Heart right ventricle (tissue), 16 donors: ENCODE measurements at regions not wholly inside any gene's neighbourhood (a gene's known extent, or its start where the extent isn't known, plus 50 kb on each side); places are given as distances from the start of the nearest gene placed in this dataset.

ENCODE experiments used
- ATAC-seq, 8 donors: fragments of 200-7000 bp; cut with Tn5 transposase; one replicate each; pipeline ENCODE4 v1.9.1; 2020; ENCODE audit warnings: mild to moderate bottlenecking in 8 of 8, moderate library complexity in 8 of 8, moderate number of reproducible peaks in 1 of 8
- DNase-seq, 2 donors: peaks; one replicate each; pipeline ENCODE4 v3.0.0-alpha.2; 2020
- H3K27ac ChIP-seq, 10 donors: fragments of 200-600 bp; sonication (generic) in 2 of 10; one replicate each; pipeline versions ENCODE4 v1.5.0 to v1.8.0; 2020 to 2022; ENCODE audit warnings: mild to moderate bottlenecking in 3 of 10
- H3K27me3 ChIP-seq, 7 donors: fragments of 200-600 bp; one replicate each; pipeline ENCODE4 v1.8.0; 2021 to 2022; ENCODE audit warnings: mild to moderate bottlenecking in 2 of 7
- H3K36me3 ChIP-seq, 9 donors: fragments of 200-600 bp; sonication (generic) in 1 of 9; one replicate each; pipeline versions ENCODE4 v1.5.0 to v1.8.0; 2020 to 2022; ENCODE audit warnings: mild to moderate bottlenecking in 2 of 9
- H3K4me1 ChIP-seq, 9 donors: fragments of 200-600 bp; sonication (generic) in 1 of 9; one replicate each; pipeline versions ENCODE4 v1.5.0 to v1.8.0; 2020 to 2022; ENCODE audit warnings: mild to moderate bottlenecking in 4 of 9
- H3K4me3 ChIP-seq, 10 donors: fragments of 200-600 bp; sonication (generic) in 2 of 10; one replicate each; pipeline versions ENCODE4 v1.5.0 to v1.8.0; 2020 to 2022; ENCODE audit warnings: mild to moderate bottlenecking in 7 of 10, moderate library complexity in 2 of 10
- H3K9me3 ChIP-seq, 11 donors: fragments of 200-600 bp in 10 of 11; sonication (generic) in 2 of 11; one replicate each; pipeline versions ENCODE4 v1.5.0 to v1.8.0; 2013 to 2022; ENCODE audit warnings: mild to moderate bottlenecking in 2 of 11, control low read depth in 1 of 11, moderate library complexity in 1 of 11
- CTCF ChIP-seq, 9 donors: fragments of 200-600 bp; sonication (generic) in 2 of 9; IDR thresholded peaks; one replicate each; pipeline versions ENCODE4 v1.5.0 to v1.8.0; 2021 to 2022; ENCODE audit warnings: antibody characterized with exemption in 9 of 9, mild to moderate bottlenecking in 5 of 9, moderate library complexity in 1 of 9
- WGBS, 2 donors: extraction: QIAGEN DNeasy Blood & Tissue Kit; methylation state at CpG; one replicate each; pipeline ENCODE4 v1.1.7; 2013; ENCODE audit warnings: inconsistent platforms in 1 of 2; 5-methylcytosine and 5-hydroxymethylcytosine counted together
- intact Hi-C, 10 donors: fragments of 100-400 bp; cut with DNase I; formaldehyde crosslinking; loops; one replicate each; pipeline versions ENCODE4 v1.11.1 to v1.14.2; 2022
- donor health status: Arrhythmogenic right ventricular cardiomyopathy.
- donor health status: ischemic (EF 13 %, LVEDD 7.1; RV severe dilation, severe dysfunction).
- donor health status: healthy with polysubstance abuse.
- donor health status: DM: no; HTN: yes; CAD: no.
- donor health status: DM: no; HTN: no; CAD: no.
- donor health status: ischemic (EF 25% LVEDD 6.9; RV normal size, moderate dysfunction).
- donor health status: ischemic (EF 25% LVEDD 5.7; RV mildly dilated, moderate dysfunction).
- donor health status: healthy.
- donor health status: DM: yes; HTN: yes; CAD: no.
- donor health status: Ischemic cardiomyopathy.
- donor health status: ischemic (EF 35%, LVEDD 5.7; RV mildly dilated, moderate dysfunction).
- donor health status: nonischemic (EF 11% LVEDD 7.7; RV severe dilation, severe dysfunction).
- donor health status: DM: yes; HTN: yes; CAD: no.
- donor health status: PGD.
- donor health status: ischemic (EF 29% LVEDD 5.4; RV normal size, mild dysfunction).
- donor health status: nonischemic (EF 23%, LVEDD 6.1; RV moderate dilation, normal function).

- Histone ChIP-seq H3K4me3 (no peak overlapping the region), H3K36me3 (no peaks in the 10 kb centered on the region), H3K27me3 (peaks cover 0 to under 1% (median 0%) of the 10 kb centered on the region in 7 donors), H3K27ac (no peak overlapping the region), H3K4me1 (no peaks in the 10 kb centered on the region), H3K9me3 (no peaks in the 10 kb centered on the region)
- 91 to 96% methylated on average over 1 of the region's 1 CpG for WGBS, 2 donors
- no peak for TF ChIP-seq CTCF (IDR thresholded peaks at IDR 0.05)
- intact Hi-C loops: no loop called here
- no peak for ATAC-seq
- no peak for DNase-seq
Measured at GRCh38 chr13:109351236-109351635, 435.1 kb downstream of the IRS2 start.

- no peak for TF ChIP-seq CTCF (IDR thresholded peaks at IDR 0.05)
- Histone ChIP-seq H3K4me3 (no peak overlapping the region), H3K4me1 (no peaks in the 10 kb centered on the region), H3K36me3 (no peaks in the 10 kb centered on the region), H3K9me3 (no peaks in the 10 kb centered on the region), H3K27ac (no peak overlapping the region), H3K27me3 (peaks cover 0 to 10% (median 0%) of the 10 kb centered on the region in 7 donors)
- intact Hi-C loops: no loop called here
- DNase-seq (no peak), ATAC-seq (no peak)
- 77 to 79% methylated on average over 3 of the region's 3 CpGs for WGBS, 2 donors
Measured at GRCh38 chr13:109348519-109349258, 437.7 kb downstream of the IRS2 start.

GRCh38 chr13:109346060-109346459 is 440.3 kb downstream of the IRS2 start:
- Histone ChIP-seq H3K9me3 (no peaks in the 10 kb centered on the region), H3K27ac (no peak overlapping the region), H3K4me3 (no peak overlapping the region), H3K4me1 (no peaks in the 10 kb centered on the region), H3K36me3 (no peaks in the 10 kb centered on the region), H3K27me3 (peaks cover 0 to 10% (median 0%) of the 10 kb centered on the region in 7 donors)
- intact Hi-C loops: no loop called here
- no peak for ATAC-seq
- WGBS, 2 donors: 72 to 73% methylated on average over 2 of the region's 2 CpGs
- TF ChIP-seq CTCF (IDR thresholded peaks at IDR 0.05): no peak
- no peak for DNase-seq

- no peak for TF ChIP-seq CTCF (IDR thresholded peaks at IDR 0.05)
- H3K4me3 ChIP-seq: no peak overlapping the region
- H3K27me3 ChIP-seq: peaks cover 0 to 10% (median 0%) of the 10 kb centered on the region in 7 donors
- H3K4me1 ChIP-seq: no peaks in the 10 kb centered on the region
- WGBS, 2 donors: 26 to 31% methylated on average over 5 of the region's 5 CpGs
- H3K36me3 ChIP-seq: no peaks in the 10 kb centered on the region
- DNase-seq: no peak
- ATAC-seq: no peak
- no peak overlapping the region for H3K27ac ChIP-seq
- intact Hi-C loops: no loop called here
- no peaks in the 10 kb centered on the region for H3K9me3 ChIP-seq
Measured at GRCh38 chr13:109345433-109345941, 440.9 kb downstream of the IRS2 start.
